HS-27A (cell line): ENCODE measurements at regions not wholly inside any gene's neighbourhood (a gene's known extent, or its start where the extent isn't known, plus 50 kb on each side); places are given as distances from the start of the nearest gene placed in this dataset.

ENCODE experiments used
- DNase-seq: peaks from one replicate; pipeline ENCODE4 v3.0.0-alpha.2; 2012; ENCODE audit warnings: low read depth, missing footprints

GRCh38 chr11:109749476-109749875 is 327.5 kb downstream of the C11orf87 start:
- no peak for DNase-seq

DNA sequence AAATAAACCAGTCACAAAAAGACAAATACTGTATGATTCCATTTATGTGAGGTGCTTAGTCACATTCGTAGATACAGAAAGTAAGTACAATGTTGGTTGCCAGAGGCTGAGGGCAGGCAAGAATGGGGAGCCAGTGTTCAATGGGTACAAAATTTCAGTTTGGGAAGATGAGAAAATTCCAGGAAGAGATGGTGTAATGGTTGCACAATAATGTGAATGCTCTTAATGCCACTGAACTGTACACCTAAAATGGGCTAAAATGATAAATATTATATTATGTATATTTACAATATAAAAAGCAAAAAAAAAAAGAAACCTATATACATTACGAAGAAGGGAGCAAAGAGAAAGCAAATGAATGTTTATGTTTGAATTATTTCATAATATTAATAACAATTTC is 329.0 kb downstream of the C11orf87 start:
- DNase-seq: no peak

DNA sequence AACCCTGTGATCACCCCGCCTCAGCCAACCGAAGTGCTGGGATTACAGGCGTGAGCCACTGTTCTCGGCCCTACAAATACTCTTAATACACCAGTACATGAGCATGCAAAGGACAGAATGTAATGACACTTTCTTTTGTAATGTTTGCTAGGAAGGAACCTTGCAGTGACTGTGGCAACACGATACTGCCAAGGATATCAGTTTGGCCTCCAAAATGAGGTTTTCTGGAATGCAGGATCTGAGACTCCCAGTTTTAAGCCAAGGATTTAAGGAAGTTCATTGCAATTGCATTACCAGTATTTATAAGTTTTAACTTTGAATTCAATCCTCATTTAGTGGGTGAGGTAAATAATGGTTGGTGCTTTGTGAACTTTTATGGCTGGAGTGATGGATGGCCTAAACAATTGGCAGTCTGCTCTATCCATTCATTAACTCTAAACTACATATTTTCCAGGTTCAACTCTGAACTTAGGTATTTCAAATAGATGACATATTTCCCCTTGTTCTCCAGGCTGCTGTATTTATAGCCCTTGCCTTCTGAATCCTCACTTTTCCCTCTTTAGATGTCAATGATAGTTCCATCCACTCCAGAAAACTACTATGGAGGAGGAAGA is 330.3 kb downstream of the C11orf87 start:
- DNase-seq: no peak

GRCh38 chr11:109756521-109756920 is 334.5 kb downstream of the C11orf87 start:
- no peak for DNase-seq

DNA sequence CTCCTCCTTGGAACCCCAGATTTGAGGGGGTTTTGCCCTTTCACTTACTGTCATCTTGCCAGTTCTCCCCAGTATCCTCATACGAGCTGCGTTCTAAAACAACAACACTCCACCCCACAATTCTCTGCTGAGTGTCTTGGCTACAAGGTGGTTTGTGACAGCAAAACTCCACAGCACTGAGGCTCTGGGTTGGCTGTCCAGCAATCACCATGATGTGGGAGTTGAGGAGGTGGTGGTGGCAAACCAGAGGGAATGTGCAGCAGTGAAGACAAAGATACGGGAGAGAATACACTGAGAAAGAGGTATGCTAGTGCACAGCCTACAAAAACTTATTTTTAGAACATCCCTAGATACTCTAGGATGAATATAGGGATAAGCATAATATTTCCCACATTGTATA is 335.0 kb downstream of the C11orf87 start:
- DNase-seq: no peak

GRCh38 chr11:109762546-109762945 is 330.6 kb upstream of the ZC3H12C start:
- no peak for DNase-seq

DNA sequence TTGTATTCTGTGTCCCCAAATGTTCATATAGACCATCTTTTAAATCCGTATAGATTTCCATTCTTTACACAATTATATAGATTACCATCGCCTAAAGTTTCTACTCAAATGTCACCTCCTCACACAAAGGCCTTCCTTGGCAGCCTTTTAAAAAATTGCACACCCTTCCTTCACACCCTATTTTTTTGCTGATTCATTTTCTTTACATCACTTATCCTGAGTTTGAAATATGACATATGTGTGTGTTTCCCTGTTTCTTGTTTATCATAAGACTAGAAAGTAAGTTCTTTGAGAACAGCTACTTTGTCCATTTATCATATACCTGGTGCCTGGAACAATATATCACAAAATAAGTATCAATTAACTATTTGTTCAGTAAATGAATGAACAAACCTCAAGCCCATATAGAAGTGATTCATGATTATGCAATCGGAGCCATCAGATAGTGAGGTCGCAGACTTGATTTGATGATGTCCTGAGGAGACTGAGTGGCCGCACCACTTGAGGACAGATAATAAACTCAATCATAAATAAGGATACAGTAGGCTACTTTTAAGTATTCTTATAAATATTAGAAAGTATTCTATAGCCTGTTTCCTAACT is 327.4 kb upstream of the ZC3H12C start:
- no peak for DNase-seq

GRCh38 chr11:109769858-109770257 is 323.3 kb upstream of the ZC3H12C start:
- no peak for DNase-seq

GRCh38 chr11:109770323-109770722 is 322.9 kb upstream of the ZC3H12C start:
- no peak for DNase-seq

DNA sequence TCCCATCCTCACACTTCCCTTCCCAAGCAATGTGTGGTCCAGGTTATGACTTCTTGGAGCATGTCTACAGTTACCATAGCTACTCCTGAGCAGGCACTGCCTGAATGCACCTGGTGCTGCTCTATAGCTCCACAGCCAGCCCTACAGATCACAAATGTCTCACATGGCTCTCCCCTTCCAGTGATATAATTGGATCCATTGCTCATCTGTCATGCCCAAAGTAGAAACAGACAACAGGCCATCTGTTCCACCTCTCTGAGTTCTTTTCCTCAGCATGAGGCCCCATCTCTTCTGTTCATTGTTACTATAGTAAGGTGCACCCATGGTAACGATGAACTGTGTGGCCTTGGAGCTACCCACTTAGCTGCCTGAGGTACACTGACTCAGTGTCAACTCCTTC is 320.3 kb upstream of the ZC3H12C start:
- DNase-seq: no peak

GRCh38 chr11:109775686-109776085 is 317.5 kb upstream of the ZC3H12C start:
- DNase-seq: no peak

DNA sequence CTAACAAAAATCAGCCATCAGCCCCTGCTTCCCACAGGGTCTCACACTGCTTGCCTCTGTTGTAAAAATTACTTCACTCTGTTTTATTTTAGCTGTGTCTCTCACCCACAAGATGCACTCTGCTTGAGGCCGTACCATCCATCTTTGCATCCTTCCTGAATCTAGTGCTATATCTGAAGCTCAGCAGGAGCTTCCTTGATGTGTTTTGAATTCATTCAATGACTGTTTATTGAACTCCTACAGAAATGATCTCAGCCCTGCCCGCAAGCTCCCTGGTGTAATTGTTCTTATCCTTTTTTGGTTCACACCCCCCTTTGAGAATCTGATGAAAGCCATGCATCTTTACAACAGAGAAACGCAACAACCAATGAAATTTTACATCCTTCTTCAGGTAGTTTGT is 310.2 kb upstream of the ZC3H12C start:
- DNase-seq: no peak

DNA sequence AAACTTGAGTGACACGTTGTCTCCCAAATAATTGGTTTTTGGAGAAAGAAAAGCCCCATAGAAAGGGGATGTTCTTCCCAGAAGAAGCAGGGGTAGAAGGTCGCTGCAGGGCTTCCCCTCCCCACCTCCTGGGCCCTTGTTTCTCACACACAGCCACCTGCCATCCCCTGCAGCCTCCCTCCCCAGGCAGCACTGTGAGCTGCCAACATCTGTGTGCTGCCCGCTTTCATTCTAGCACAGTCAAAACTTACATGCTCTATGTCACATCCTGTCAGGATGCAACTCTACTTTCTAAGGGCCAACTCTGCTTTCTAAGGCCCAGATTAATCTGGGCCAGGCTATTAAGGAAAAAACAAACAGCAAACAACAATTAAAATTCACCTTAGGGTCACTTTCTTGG is 309.4 kb upstream of the ZC3H12C start:
- DNase-seq: no peak

- no peak for DNase-seq
Measured at GRCh38 chr11:109784536-109784935, 308.7 kb upstream of the ZC3H12C start.

DNA sequence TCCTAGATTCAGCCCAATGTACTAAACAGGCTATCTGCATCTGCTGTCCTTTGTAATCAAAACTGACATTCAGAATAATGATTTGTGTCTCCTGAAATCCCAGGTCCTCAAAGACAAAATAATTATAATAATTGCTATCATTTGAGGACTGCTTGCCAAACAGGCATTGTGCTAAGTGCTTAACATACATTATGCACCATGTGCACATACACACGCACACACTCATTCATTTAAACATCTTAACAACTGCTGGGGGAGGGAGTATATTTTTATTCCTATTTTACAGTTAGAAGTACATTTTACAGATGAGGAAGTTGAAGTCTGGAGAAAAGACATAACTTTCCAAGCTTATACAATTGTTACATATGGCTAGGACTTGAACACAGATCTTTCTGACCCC is 308.0 kb upstream of the ZC3H12C start:
- no peak for DNase-seq

- no peak for DNase-seq
Measured at GRCh38 chr11:109785714-109786113, 307.5 kb upstream of the ZC3H12C start.

DNA sequence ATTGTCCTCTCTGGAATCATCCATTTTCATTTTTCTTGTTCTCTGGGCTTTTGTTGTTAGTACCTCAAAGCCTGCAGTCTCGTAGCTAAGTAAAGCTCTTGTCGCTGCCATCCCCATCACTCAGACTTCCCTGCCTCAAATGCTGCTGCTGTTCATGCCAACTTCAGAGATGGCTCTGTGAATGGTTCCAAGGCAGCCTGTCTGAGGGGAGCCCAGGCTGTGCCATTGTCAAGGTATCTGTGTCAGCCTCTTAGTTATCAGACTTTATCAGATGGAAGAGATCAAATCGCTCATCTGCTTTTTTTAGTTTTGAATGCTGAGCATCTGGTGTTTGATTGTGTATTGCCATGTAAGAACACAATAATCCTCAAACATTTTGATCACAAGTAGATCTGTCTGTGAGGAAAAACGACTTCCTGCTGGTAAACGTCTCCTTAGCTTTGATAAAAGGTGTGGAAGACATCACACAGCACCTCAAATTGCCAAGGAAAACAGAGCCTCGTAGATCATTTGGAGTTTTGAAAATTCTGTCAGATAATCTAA is 304.2 kb upstream of the ZC3H12C start:
- no peak for DNase-seq

GRCh38 chr11:109789901-109790300 is 303.3 kb upstream of the ZC3H12C start:
- peak; percentile 26 for DNase-seq

DNA sequence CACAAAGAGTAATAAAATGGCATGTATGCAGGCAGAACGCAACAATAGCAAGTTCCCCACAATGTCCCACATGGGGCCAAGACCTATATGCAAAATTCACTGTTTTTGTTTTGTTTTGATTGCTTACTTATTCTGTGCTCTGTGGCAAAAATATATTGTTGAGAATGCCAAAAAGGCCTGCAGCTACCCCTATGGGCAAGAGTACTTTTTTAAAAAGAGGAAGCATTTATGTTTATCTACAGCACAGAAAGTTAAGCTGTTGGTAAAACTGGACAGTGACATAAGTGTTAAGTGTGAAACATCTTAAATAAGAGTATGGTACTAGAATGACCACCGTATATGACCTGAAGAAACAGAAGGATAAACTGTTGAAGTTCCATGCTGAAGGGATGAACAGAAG is 301.9 kb upstream of the ZC3H12C start:
- no peak for DNase-seq

DNA sequence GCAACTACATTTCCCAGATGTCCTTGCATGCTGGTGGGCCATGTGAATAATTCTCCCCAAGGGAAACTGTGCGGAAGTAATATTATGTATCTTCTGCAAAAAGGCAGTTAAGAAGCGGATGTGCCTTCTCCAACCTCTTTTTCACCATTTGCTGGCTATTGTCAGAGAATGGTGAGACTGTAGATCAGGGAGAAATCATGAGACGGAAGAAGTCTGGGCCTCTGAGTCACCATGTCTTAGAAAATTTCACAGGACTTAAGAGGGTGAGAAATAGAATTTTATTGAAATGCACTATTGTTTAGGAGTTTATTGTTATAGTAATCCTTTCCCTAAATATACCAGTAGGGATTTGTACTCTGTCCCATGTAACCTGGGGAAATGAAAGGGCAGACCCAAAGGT is 298.7 kb upstream of the ZC3H12C start:
- DNase-seq: no peak

DNA sequence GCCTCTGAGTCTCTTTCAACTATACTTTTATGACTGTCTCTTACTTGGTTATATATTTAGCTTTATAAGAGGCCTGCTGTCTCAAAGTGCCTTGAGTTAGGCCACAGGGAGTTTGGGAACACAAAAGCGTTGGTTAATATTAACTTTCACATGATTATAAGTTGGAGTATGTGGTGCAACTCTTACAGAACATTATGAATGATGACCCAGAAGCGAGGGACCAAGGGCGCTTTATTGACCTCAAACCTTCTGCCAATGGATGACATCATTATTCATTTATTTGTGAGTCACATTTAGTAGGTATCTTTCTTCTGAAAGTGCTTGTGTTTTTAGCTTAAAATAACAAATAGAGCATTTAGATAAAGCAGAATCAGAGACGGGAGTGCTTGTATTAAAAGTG is 298.0 kb upstream of the ZC3H12C start:
- peak; percentile 8 for DNase-seq

- DNase-seq: no peak
Measured at GRCh38 chr11:109796253-109796652, 296.9 kb upstream of the ZC3H12C start.

DNA sequence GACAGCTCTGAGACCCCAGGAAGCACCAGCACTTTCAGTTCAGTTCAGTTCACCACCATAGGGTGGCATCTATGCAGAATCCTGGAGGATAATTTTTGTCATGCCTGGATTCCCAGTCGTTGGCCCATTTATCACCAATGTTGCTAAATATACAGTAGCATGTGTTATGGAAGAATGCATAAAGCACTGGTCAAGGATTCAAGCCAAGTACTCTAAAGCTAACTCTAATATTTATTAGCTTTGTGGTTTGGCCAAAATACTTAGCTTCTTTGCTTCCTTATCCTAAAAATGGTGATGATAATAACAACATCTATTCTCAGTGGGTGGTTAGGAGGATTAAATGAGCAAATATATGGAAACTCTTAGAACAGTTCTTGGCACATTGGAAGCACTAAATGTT is 294.7 kb upstream of the ZC3H12C start:
- DNase-seq: no peak

- no peak for DNase-seq
Measured at GRCh38 chr11:109799604-109800003, 293.6 kb upstream of the ZC3H12C start.
